Fibroblast of villous mesenchyme (primary cell): ENCODE measurements at regions not wholly inside any gene's neighbourhood (a gene's known extent, or its start where the extent isn't known, plus 50 kb on each side); places are given as distances from the start of the nearest gene placed in this dataset.
"Not testable (repeated sequence)": the region's sequence is repeated elsewhere in the genome, so short reads cannot be mapped to it uniquely, and the experiment has no call there.

Experiments
- DNase-seq: peaks from one replicate; pipeline ENCODE4 v3.0.0-alpha.2; 2010; ENCODE audit warnings: low read depth
- H3K4me3 ChIP-seq: 2 replicates; pipeline ENCODE4 v1.5.1; 2011; ENCODE audit warnings: low read depth, mild to moderate bottlenecking, low read length
- CTCF ChIP-seq: IDR thresholded peaks from 2 replicates; pipeline ENCODE4 v1.5.1; 2012; ENCODE audit warnings: low read depth, mild to moderate bottlenecking, low read length; ENCODE audit not compliant: insufficient read depth

- no peak for TF ChIP-seq CTCF
- no peak for DNase-seq
- H3K4me3 ChIP-seq, result no peak overlapping the region
Measured at GRCh38 chr7:46089281-46089680, 168.2 kb upstream of the IGFBP3 start.

GRCh38 chr7:46088486-46088885 is 167.4 kb upstream of the IGFBP3 start:
- H3K4me3 ChIP-seq, DNase-seq: not testable (repeated sequence)

GRCh38 chr7:46080595-46081159 is 159.6 kb upstream of the IGFBP3 start:
- no peak overlapping the region for H3K4me3 ChIP-seq
- TF ChIP-seq CTCF, result no peak
- DNase-seq, result no peak

- no peak overlapping the region for H3K4me3 ChIP-seq
- DNase-seq, result no peak
- TF ChIP-seq CTCF, result no peak
Measured at GRCh38 chr7:46079421-46079820, 158.3 kb upstream of the IGFBP3 start.

GRCh38 chr7:46076527-46076926 is 155.5 kb upstream of the IGFBP3 start:
- no peak for DNase-seq
- H3K4me3 ChIP-seq, result no peak overlapping the region
- no peak for TF ChIP-seq CTCF

GRCh38 chr7:46072722-46073121 is 151.7 kb upstream of the IGFBP3 start:
- DNase-seq, result peak; percentile 29

GRCh38 chr7:46071601-46072000 is 150.5 kb upstream of the IGFBP3 start:
- H3K4me3 ChIP-seq, result no peak overlapping the region
- no peak for TF ChIP-seq CTCF
- peak; percentile 16 for DNase-seq

More at GRCh38 chr7:46072722-46073121, 151.7 kb upstream of the IGFBP3 start:
- H3K4me3 ChIP-seq, result no peak overlapping the region
- no peak for TF ChIP-seq CTCF
